ENCODE measurements at regions not wholly inside any gene's neighbourhood (a gene's known extent, or its start where the extent isn't known, plus 50 kb on each side); places are given as distances from the start of the nearest gene placed in this dataset.

DNA sequence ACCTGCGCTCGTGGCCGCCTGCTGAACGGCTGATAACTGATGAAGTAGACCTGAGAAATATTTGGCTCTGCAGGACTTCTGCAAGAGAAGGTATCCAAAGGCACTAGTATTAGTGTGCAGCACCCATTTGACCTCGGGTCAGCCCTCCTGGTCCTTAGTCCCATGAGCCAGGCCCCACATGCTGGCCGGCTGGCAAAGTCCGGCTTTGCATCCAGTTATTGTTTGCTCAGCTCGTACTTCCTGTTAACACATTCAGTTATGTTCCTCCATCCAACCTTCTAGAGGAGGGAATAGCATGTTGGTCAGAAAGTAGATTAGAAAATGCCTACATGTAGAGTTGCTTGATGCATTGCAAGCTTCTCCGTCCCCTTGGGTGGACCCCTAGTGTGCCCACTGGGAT is 385.7 kb upstream of the RGMA start:
- no peak for DNase-seq (ENCODE audit: extremely low spot score)
- POLR2A ChIA-PET, result no interaction called here
- TF ChIP-seq, protein P1, sequence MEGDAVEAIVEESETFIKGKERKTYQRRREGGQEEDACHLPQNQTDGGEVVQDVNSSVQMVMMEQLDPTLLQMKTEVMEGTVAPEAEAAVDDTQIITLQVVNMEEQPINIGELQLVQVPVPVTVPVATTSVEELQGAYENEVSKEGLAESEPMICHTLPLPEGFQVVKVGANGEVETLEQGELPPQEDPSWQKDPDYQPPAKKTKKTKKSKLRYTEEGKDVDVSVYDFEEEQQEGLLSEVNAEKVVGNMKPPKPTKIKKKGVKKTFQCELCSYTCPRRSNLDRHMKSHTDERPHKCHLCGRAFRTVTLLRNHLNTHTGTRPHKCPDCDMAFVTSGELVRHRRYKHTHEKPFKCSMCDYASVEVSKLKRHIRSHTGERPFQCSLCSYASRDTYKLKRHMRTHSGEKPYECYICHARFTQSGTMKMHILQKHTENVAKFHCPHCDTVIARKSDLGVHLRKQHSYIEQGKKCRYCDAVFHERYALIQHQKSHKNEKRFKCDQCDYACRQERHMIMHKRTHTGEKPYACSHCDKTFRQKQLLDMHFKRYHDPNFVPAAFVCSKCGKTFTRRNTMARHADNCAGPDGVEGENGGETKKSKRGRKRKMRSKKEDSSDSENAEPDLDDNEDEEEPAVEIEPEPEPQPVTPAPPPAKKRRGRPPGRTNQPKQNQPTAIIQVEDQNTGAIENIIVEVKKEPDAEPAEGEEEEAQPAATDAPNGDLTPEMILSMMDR (IDR thresholded peaks at IDR 0.05; ENCODE audit: control extremely low read depth, extremely low read depth, low read depth, missing control alignments), result no peak
- CTCF ChIA-PET, result no interaction called here

DNA sequence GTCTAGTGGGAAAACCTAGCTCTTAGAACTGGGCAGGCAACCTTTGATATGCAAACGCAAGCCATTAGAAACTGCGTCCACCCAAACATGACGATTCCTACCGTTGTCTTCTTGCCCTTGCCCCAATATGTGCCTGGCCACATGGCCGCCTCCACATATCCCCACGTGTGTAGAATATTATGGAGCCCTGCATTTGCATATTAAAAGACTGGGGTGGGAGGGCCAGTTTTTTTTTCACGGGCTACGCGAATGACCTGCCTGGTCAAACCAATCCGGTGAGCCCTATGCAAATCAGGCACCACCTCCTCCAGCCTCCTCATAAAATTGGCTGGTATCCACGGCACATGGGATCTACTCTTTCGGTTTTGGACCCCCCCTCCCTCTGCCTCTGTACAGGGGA is 381.0 kb upstream of the RGMA start:
- TF ChIP-seq, protein P1 (IDR thresholded peaks at IDR 0.05; ENCODE audit: control extremely low read depth, extremely low read depth, low read depth, missing control alignments), result no peak
- CTCF ChIA-PET, result no interaction called here
- POLR2A ChIA-PET, result no interaction called here
- DNase-seq (ENCODE audit: extremely low spot score), result no peak

DNA sequence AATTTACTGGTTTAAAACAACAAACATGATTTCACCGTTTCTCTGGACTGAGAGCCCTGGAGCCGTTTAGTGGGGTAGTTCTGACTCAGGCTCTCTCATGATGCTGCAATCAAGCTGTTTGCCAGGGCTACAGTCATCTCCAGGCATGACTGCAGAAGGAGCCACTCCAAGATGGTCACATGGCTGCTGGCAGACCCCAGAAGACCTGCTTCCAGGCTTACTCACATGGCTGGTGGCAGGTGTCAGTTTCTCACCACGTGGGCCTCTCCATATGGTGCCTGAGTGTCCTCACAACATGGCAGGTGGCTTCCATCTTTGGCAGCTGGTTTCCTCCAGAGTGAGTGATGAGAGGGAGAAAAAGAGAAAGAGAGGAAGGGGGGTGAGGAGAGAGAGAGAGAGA is 378.3 kb upstream of the RGMA start:
- DNase-seq (ENCODE audit: extremely low spot score), result no peak
- CTCF ChIA-PET, result no interaction called here
- POLR2A ChIA-PET, result no interaction called here
- TF ChIP-seq, protein P1 (IDR thresholded peaks at IDR 0.05; ENCODE audit: control extremely low read depth, extremely low read depth, low read depth, missing control alignments), result no peak

DNA sequence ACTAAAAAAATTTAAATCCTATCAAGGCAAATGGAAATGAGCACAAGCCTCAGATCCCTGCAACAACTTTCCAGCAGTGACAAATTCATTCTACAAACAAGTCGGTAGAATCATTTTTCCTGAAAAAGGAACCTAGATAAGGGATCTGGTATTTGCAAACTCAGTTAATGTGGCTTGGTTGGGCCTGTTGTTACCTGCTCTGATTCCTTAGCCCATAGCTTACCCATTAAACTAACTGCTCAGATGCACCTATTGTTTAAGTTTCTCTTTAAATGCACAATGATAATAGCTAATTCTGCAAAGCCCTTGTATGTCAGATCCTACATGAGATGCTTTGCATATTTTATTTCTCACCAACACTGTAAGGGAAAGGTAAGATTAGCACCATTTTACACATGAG is 377.4 kb upstream of the RGMA start:
- TF ChIP-seq, protein P1 (IDR thresholded peaks at IDR 0.05; ENCODE audit: control extremely low read depth, extremely low read depth, low read depth, missing control alignments), result no peak
- CTCF ChIA-PET, result no interaction called here
- DNase-seq (ENCODE audit: extremely low spot score), result no peak

DNA sequence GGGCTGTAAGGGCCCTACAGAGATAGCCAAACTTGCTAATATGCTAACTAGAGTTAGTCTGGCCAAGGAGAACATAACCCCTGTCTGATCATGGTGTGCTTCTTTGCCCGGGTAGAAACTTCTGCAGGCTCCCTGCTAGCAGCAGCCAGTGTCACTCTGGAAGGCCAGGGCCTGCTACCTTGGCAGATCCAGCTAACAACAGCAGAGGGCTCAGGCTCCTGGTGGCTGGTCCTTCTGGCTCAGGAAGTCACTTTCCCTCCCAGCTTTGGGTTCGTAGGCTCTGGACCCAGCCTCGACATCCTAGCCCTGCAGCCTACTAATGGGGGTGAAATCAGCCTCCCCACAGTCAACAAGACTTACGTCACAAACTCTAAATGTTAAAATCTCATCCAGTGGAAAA is 373.7 kb upstream of the RGMA start:
- CTCF ChIA-PET, result no interaction called here
- TF ChIP-seq, protein P1 (IDR thresholded peaks at IDR 0.05; ENCODE audit: control extremely low read depth, extremely low read depth, low read depth, missing control alignments), result no peak
- DNase-seq (ENCODE audit: extremely low spot score), result no peak
- POLR2A ChIA-PET, result no interaction called here

More for the DNA sequence above, 377.4 kb upstream of the RGMA start:
- POLR2A ChIA-PET, result no interaction called here

DNA sequence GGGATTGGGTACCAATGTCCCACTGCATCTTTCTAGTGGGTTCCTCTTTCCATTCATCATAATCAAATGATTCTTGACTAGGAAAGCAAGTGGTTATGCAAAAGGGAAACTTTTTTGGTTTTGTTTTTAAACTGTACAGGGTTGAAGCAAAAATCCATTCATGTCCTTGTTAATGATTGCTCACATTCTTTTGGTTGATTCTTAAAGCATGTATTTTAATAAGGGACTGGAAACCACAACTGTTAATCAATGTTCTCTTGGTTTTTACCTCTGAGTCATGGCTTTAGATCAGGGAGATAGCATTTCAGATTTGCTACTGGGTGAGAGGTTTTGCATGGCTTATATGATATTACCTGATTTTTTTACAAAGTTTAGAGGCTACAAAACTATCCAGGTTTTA is 371.7 kb upstream of the RGMA start:
- ChIA-PET POLR2A (no interaction called here), CTCF (no interaction called here)
- TF ChIP-seq, protein P1 (IDR thresholded peaks at IDR 0.05; ENCODE audit: control extremely low read depth, extremely low read depth, low read depth, missing control alignments), result no peak
- DNase-seq (ENCODE audit: extremely low spot score), result no peak

DNA sequence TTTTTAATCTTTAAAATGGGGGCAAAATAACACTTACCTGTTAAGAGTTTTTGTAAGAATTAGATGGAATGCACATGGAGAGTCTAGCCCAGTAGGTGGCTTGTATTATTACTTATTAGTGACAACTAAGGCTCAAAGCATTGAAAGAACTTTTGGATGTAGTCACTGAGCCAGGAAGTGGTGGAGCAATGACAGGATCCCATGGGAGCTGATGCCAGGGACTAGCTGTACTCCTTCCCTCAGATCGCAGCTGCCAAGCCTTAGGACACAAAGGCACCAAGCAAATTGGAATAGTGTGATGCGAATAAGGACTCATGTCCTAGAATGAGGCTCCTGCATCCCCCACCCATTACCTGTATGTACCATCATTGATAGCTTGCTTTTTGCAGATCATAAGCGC is 370.4 kb upstream of the RGMA start:
- no peak for DNase-seq (ENCODE audit: extremely low spot score)
- ChIA-PET POLR2A (no interaction called here), CTCF (no interaction called here)
- TF ChIP-seq, protein P1 (IDR thresholded peaks at IDR 0.05; ENCODE audit: control extremely low read depth, extremely low read depth, low read depth, missing control alignments), result no peak

Measured in GM10248 (cell line).